Karpas-422 (cell line): ENCODE measurements at regions not wholly inside any gene's neighbourhood (a gene's known extent, or its start where the extent isn't known, plus 50 kb on each side); places are given as distances from the start of the nearest gene placed in this dataset.
"Not testable (repeated sequence)": the region's sequence is repeated elsewhere in the genome, so short reads cannot be mapped to it uniquely, and the experiment has no call there.

Experiments
- DNase-seq: peaks from one replicate; pipeline ENCODE4 v3.0.0-alpha.2; 2015
- H2AFZ ChIP-seq: fragments of 200-600 bp; sonication (generic); 2 replicates; pipeline ENCODE4 v1.6.1; 2014; ENCODE audit warnings: antibody characterized with exemption, low read length, mixed read lengths
- H3K27ac ChIP-seq: fragments of 200-600 bp; sonication (generic); 2 replicates; pipeline ENCODE4 v1.5.1; 2014; ENCODE audit warnings: mild to moderate bottlenecking, low read length, moderate library complexity
- H3K27me3 ChIP-seq: fragments of 200-600 bp; sonication (generic); 2 replicates; pipeline ENCODE4 v1.6.1; 2014; ENCODE audit warnings: low read length, mixed read lengths
- H3K36me3 ChIP-seq: fragments of 200-600 bp; sonication (generic); 2 replicates; pipeline ENCODE4 v1.6.1; 2014; ENCODE audit warnings: low read length, mixed read lengths; ENCODE audit not compliant: insufficient read depth
- H3K4me1 ChIP-seq: fragments of 200-600 bp; sonication (generic); 2 replicates; pipeline ENCODE4 v1.6.1; 2014; ENCODE audit warnings: mild to moderate bottlenecking, low read length, mixed read lengths
- H3K4me2 ChIP-seq: fragments of 200-600 bp; sonication (generic); 2 replicates; pipeline ENCODE4 v1.6.1; 2014; ENCODE audit warnings: low read length, low read depth, mild to moderate bottlenecking; ENCODE audit not compliant: poor library complexity, severe bottlenecking
- H3K4me3 ChIP-seq: fragments of 200-600 bp; sonication (generic); 2 replicates; pipeline ENCODE4 v1.5.1; 2014; ENCODE audit warnings: mild to moderate bottlenecking, antibody characterized with exemption, low read length, mixed read lengths
- H3K79me2 ChIP-seq: fragments of 200-600 bp; sonication (generic); 2 replicates; pipeline ENCODE4 v1.6.1; 2014; ENCODE audit warnings: mild to moderate bottlenecking, low read length, mixed read lengths
- H3K9ac ChIP-seq: fragments of 200-600 bp; sonication (generic); 2 replicates; pipeline ENCODE4 v1.6.0; 2014; ENCODE audit warnings: low read length
- H3K9me2 ChIP-seq: fragments of 200-600 bp; sonication (generic), shearing (Covaris generic); replicated peaks from 2 replicates; pipeline ENCODE4 v1.6.0; 2014; ENCODE audit warnings: mild to moderate bottlenecking, low read length, moderate library complexity; ENCODE audit not compliant: insufficient read depth
- H3K9me3 ChIP-seq: fragments of 300-700, 200-600 bp; sonication (generic); 2 replicates; pipeline ENCODE4 v1.6.1; 2014; ENCODE audit warnings: low read length, mixed read lengths
- H4K20me1 ChIP-seq: fragments of 200-600 bp; sonication (generic); 2 replicates; pipeline ENCODE4 v1.6.1; 2014; ENCODE audit warnings: mild to moderate bottlenecking, antibody characterized with exemption, low read length, low read depth; ENCODE audit not compliant: insufficient read depth

DNA sequence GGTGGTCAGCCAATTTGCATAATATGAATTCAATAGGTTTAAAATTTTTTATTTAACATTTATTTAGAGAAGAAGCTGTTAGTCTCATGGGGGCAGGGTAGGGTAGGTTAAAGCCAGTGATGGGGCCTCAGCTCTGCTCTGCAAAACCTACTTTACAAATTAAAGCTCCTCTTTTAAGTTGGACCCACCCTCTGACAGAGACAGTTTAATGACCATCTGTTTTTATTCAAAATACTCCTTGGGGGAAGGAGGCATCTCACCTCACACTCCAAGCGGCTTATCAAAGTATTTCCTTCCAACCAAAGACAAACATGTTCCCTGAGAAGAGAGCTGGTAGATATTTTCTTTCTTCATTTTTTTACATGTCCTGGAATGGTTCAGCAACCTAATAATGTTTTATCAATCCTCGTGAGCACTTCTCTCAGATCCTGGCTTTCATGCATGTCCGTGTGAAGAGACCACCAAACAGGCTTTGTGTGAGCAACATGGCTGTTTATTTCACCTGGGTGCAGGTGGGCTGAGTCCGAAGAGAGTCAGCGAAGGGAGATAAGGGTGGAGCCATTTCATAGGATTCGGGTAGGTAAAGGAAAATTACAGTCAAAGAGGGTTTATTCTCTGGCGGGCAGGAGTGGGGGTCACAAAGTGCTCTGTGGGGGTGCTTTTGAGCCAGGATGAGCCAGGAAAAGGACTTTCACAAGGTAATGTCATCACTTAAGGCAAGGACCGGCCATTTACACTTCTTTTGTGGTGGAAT lies 184.7 kb downstream of the GJA1 start:
- no peaks in the 10 kb centered on the region for H4K20me1 ChIP-seq
- no peaks in the 10 kb centered on the region for H3K79me2 ChIP-seq
- no peaks in the 10 kb centered on the region for H3K36me3 ChIP-seq
- no peak overlapping the region for H3K4me3 ChIP-seq
- H3K9me3 ChIP-seq: no peaks in the 10 kb centered on the region
- H3K9ac ChIP-seq: no peak overlapping the region
- H3K4me1 ChIP-seq: no peaks in the 10 kb centered on the region
- H3K4me2 ChIP-seq: no peak overlapping the region
- H3K9me2 ChIP-seq: no peaks in the 10 kb centered on the region
- H2AFZ ChIP-seq: no peak overlapping the region
- DNase-seq: no peak
- H3K27ac ChIP-seq: no peak overlapping the region
- no peaks in the 10 kb centered on the region for H3K27me3 ChIP-seq

DNA sequence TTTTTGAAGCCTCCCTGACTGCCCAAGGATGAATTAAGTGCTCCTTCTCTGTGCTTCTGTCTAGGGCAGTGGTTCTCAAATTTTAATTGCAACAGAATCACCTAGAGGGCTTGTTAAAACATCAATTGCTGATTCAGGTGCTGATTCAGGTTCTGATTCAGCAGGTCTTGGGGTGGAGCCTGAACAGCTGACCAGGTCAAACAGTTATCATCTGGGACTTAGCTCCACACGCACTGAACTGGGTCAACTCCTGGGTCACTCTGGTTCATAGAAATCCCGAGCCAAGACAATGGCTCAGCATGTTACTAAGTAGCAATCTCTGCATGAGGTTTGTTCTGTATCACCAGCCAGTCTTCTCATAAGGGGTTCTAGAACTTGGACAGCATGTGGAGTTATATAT lies 192.3 kb downstream of the GJA1 start:
- H2AFZ ChIP-seq: no peak overlapping the region
- H3K27me3 ChIP-seq: no peaks in the 10 kb centered on the region
- no peaks in the 10 kb centered on the region for H3K79me2 ChIP-seq
- H3K36me3 ChIP-seq: no peaks in the 10 kb centered on the region
- H3K4me3 ChIP-seq: no peak overlapping the region
- H3K9ac ChIP-seq: no peak overlapping the region
- no peak for DNase-seq
- no peak overlapping the region for H3K4me2 ChIP-seq
- no peaks in the 10 kb centered on the region for H3K9me2 ChIP-seq
- H3K27ac ChIP-seq: no peak overlapping the region
- H3K4me1 ChIP-seq: no peaks in the 10 kb centered on the region
- no peaks in the 10 kb centered on the region for H3K9me3 ChIP-seq
- no peaks in the 10 kb centered on the region for H4K20me1 ChIP-seq

DNA sequence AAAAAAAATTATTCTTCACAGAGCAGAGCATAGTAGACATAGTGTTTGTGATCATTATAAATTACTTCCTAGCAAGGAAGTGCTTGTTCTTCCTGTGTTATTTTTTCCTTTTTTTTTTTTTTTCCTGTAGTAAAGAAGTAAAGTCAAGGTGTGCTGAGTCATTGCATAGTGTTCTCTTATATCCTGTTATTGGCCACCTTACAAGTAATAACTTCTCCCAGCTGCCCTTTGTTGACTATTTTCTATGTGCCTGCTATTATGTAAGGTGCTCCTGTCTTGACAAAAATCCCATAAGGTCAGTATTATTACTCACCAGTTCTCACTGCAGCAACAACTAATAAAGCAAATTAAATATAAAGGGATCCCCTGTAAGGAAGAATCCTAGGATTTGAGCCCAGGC lies 195.3 kb downstream of the GJA1 start:
- Histone ChIP-seq H3K9me3 (no peaks in the 10 kb centered on the region), H2AFZ (no peak overlapping the region), H3K4me2 (no peak overlapping the region), H3K4me1 (no peaks in the 10 kb centered on the region), H4K20me1 (no peaks in the 10 kb centered on the region), H3K9me2 (no peaks in the 10 kb centered on the region), H3K4me3 (no peak overlapping the region), H3K27ac (no peak overlapping the region), H3K79me2 (no peaks in the 10 kb centered on the region), H3K36me3 (no peaks in the 10 kb centered on the region), H3K9ac (no peak overlapping the region), H3K27me3 (no peaks in the 10 kb centered on the region)
- DNase-seq: no peak

DNA sequence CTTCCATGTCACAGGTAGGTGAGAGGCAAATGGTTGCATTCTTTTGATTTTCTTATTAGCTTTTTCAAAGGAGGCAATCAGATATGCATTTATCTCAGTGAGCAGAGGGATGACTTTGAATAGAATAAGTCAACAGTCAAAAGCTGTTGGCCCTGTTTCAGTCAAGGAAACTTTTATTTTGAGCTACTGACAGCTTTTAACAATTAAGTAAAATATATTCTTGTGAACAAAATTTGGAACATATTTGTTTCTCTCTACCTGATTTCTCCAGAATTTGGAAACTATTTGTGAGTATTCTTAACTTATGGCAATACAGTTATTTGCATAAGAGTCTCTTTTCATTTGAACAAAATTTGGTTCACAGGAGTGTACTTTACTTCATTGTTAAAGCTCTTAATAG lies 196.3 kb downstream of the GJA1 start:
- DNase-seq, H3K9me3 ChIP-seq, H3K4me3 ChIP-seq, H3K79me2 ChIP-seq, H4K20me1 ChIP-seq, H2AFZ ChIP-seq, H3K4me2 ChIP-seq, H3K36me3 ChIP-seq, H3K27ac ChIP-seq, H3K4me1 ChIP-seq, H3K27me3 ChIP-seq, H3K9ac ChIP-seq, H3K9me2 ChIP-seq: not testable (repeated sequence)

DNA sequence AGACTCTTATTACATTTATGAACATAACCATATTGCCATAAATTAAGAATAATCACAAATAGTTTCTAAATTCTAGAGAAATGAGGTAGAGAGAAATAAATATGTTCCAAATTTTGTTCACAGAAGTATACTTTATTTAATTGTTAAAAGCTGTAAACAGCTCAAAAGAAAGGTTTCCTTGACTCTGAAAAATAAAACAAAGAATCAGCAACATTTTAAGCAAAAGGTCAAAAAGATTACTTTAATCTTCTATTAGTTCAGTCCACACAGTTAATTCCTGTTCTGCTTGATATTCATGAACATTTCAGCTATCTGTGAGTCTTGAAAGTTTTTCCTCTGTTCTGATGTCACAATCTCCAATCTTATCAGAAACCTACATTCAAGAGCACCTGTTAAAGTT lies 197.9 kb downstream of the GJA1 start:
- no peak overlapping the region for H2AFZ ChIP-seq
- no peaks in the 10 kb centered on the region for H3K9me3 ChIP-seq

DNA sequence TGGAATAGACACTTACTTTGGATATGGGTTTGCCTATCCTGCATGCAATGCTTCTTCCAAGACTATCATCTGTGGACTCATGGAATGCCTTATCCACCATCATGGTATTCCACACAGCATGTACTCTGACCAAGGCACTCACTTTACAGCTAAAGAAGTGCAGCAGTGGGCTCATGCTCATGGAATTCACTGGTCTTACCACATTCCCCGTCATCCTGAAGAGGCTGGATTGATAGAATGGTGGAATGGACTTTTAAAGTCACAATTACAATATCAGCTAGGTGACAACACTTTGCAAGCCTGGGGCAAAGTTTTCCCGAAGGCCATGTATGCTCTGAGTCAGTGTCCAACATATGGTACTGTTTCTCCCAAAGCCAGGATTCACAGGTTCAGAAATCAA lies 199.1 kb downstream of the GJA1 start:
- not testable (repeated sequence) for H3K27ac ChIP-seq, H3K9ac ChIP-seq, H3K79me2 ChIP-seq, H3K9me3 ChIP-seq, H3K4me3 ChIP-seq, H3K4me1 ChIP-seq, H3K9me2 ChIP-seq, H2AFZ ChIP-seq, H3K27me3 ChIP-seq, H3K36me3 ChIP-seq, H3K4me2 ChIP-seq, H4K20me1 ChIP-seq, DNase-seq

More for the DNA sequence above, 197.9 kb downstream of the GJA1 start:
- Histone ChIP-seq H3K9me2 (no peaks in the 10 kb centered on the region), H3K4me2 (no peak overlapping the region), H3K9ac (no peak overlapping the region), H3K27me3 (no peaks in the 10 kb centered on the region), H3K27ac (no peak overlapping the region), H3K4me3 (no peak overlapping the region), H4K20me1 (no peaks in the 10 kb centered on the region), H3K79me2 (no peaks in the 10 kb centered on the region), H3K4me1 (no peaks in the 10 kb centered on the region), H3K36me3 (no peaks in the 10 kb centered on the region)
- DNase-seq: no peak

DNA sequence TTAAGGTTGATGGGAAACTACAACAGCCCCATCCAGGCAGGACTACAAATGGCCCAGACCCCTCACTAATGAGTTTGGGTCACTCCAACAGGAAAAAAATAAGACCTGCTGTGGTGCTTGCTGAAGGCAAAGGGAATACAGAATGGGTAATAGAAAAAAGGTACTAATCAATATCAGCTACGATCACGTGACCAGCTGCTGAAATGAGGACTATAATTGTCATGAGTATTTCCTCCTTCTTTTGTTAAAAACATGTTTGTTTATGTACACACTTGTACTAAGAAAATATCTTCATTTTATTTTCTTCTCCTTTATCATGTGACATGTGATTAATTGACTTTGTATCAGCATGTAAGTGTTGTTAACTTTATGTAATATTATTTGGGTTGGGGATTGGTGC lies 199.9 kb downstream of the GJA1 start:
- Histone ChIP-seq H3K27ac (no peak overlapping the region), H3K79me2 (no peaks in the 10 kb centered on the region), H4K20me1 (no peaks in the 10 kb centered on the region), H3K36me3 (no peaks in the 10 kb centered on the region), H3K4me2 (no peak overlapping the region), H3K27me3 (no peaks in the 10 kb centered on the region), H3K4me1 (no peaks in the 10 kb centered on the region), H3K9me3 (no peaks in the 10 kb centered on the region), H3K9ac (no peak overlapping the region), H3K9me2 (no peaks in the 10 kb centered on the region), H3K4me3 (no peak overlapping the region), H2AFZ (no peak overlapping the region)
- DNase-seq: no peak

DNA sequence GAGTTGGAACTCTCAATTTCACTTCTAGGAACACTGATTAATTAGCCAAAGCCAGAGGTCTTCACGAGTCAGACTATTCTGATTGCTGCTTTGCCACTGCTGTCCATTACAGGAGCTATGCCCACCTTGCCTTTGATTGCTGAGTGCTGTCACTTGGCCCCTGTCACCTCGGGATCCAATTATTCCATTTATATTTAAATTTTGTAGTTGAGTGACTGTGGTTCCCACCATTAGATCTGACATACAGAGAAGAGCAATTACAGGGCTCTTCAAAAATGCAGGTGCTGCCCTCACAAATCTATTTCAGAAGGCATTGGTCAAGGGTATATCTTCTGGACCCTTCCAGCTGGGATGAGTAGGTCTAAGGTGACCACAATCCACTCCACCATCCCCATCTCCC lies 200.8 kb downstream of the GJA1 start:
- H3K4me1 ChIP-seq, H3K79me2 ChIP-seq: not testable (repeated sequence)

DNA sequence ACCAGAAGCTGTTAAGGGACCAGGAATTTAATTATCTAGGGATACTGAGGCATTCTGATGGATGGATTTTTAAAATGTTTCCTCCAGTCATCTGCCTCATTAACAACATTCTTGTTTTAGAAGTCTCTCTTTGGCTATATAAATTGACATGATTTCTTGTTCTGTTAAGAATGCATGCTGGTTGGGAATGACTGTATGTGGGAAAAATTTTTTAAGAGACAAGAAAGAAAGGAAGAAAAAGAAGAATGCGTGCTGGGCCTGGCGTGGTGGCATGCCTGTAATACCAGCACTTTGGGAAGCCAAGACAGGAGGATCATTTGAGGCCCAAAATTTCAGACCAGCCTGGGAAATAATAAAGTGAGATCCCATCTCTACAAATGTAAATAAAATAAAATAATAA lies 203.6 kb downstream of the GJA1 start:
- Histone ChIP-seq H3K9me2 (no peaks in the 10 kb centered on the region), H3K36me3 (no peaks in the 10 kb centered on the region), H3K9ac (no peak overlapping the region), H4K20me1 (no peaks in the 10 kb centered on the region), H3K4me2 (no peak overlapping the region), H2AFZ (no peak overlapping the region), H3K27ac (no peak overlapping the region), H3K79me2 (no peaks in the 10 kb centered on the region), H3K4me1 (no peaks in the 10 kb centered on the region), H3K27me3 (no peaks in the 10 kb centered on the region), H3K4me3 (no peak overlapping the region), H3K9me3 (no peaks in the 10 kb centered on the region)
- DNase-seq: no peak

More for the DNA sequence above, 200.8 kb downstream of the GJA1 start:
- H3K9me3 ChIP-seq, H3K27me3 ChIP-seq, H3K9ac ChIP-seq, H3K4me2 ChIP-seq, DNase-seq, H3K4me3 ChIP-seq, H4K20me1 ChIP-seq, H3K27ac ChIP-seq, H3K36me3 ChIP-seq, H3K9me2 ChIP-seq, H2AFZ ChIP-seq: not testable (repeated sequence)
